H9 (cell line): ENCODE measurements at regions not wholly inside any gene's neighbourhood (a gene's known extent, or its start where the extent isn't known, plus 50 kb on each side); places are given as distances from the start of the nearest gene placed in this dataset.

Experiments
- DNase-seq: peaks from one replicate; pipeline ENCODE4 v3.0.0-alpha.2; 2017
- H2AFZ ChIP-seq: one replicate; pipeline ENCODE4 v1.6.1; 2013; ENCODE audit warnings: mild to moderate bottlenecking, low read length, control low read depth, moderate library complexity
- H2AK5ac ChIP-seq: 2 replicates; pipeline ENCODE4 v1.6.1; 2013; ENCODE audit warnings: low read length, control low read depth, mixed read lengths; ENCODE audit not compliant: insufficient read length
- H2BK120ac ChIP-seq: one replicate; pipeline ENCODE4 v1.6.1; 2013; ENCODE audit warnings: low read depth, mild to moderate bottlenecking, low read length, control low read depth, inconsistent platforms; ENCODE audit not compliant: poor library complexity, severe bottlenecking
- H2BK12ac ChIP-seq: 2 replicates; pipeline ENCODE4 v1.6.1; 2013; ENCODE audit warnings: low read length, control low read depth, mixed read lengths, low read depth; ENCODE audit not compliant: insufficient read length
- H2BK15ac ChIP-seq: 2 replicates; pipeline ENCODE4 v1.6.1; 2013; ENCODE audit warnings: low read depth, low read length, control low read depth
- H2BK20ac ChIP-seq: one replicate; pipeline ENCODE4 v1.6.1; 2013; ENCODE audit warnings: low read depth, mild to moderate bottlenecking, low read length, control low read depth, inconsistent platforms; ENCODE audit not compliant: poor library complexity, severe bottlenecking
- H2BK5ac ChIP-seq: 2 replicates; pipeline ENCODE4 v1.6.1; 2013; ENCODE audit warnings: low read length, control low read depth, mixed read lengths; ENCODE audit not compliant: insufficient read length
- H3K14ac ChIP-seq: 2 replicates; pipeline ENCODE4 v1.6.1; 2013; ENCODE audit warnings: low read length, control low read depth; ENCODE audit not compliant: insufficient read depth
- H3K18ac ChIP-seq: 2 replicates; pipeline ENCODE4 v1.6.1; 2013; ENCODE audit warnings: low read depth, mild to moderate bottlenecking, mixed read lengths, low read length, control low read depth; ENCODE audit not compliant: insufficient read length
- H3K23ac ChIP-seq: 2 replicates; pipeline ENCODE4 v1.6.1; 2013; ENCODE audit warnings: low read length, control low read depth, mixed read lengths, low read depth; ENCODE audit not compliant: insufficient read length
- H3K23me2 ChIP-seq: 2 replicates; pipeline ENCODE4 v1.6.1; 2013; ENCODE audit warnings: low read depth, mild to moderate bottlenecking, mixed read lengths, low read length, control low read depth; ENCODE audit not compliant: insufficient read length, poor library complexity, severe bottlenecking
- H3K27ac ChIP-seq: 2 replicates; pipeline ENCODE4 v1.5.1; 2013; ENCODE audit warnings: low read length, control low read depth, mixed read lengths, low read depth; ENCODE audit not compliant: insufficient read length
- H3K27me3 ChIP-seq: 2 replicates; pipeline ENCODE4 v1.6.1; 2013; ENCODE audit warnings: low read length, control low read depth, inconsistent platforms; ENCODE audit not compliant: insufficient read depth
- H3K4ac ChIP-seq: 2 replicates; pipeline ENCODE4 v1.6.1; 2013; ENCODE audit warnings: low read depth, mild to moderate bottlenecking, control low read depth, inconsistent platforms, low read length, moderate library complexity
- H3K4me1 ChIP-seq: 2 replicates; pipeline ENCODE4 v1.6.1; 2013; ENCODE audit warnings: low read length, control low read depth, inconsistent platforms; ENCODE audit not compliant: insufficient read depth
- H3K4me2 ChIP-seq: 2 replicates; pipeline ENCODE4 v1.6.1; 2013; ENCODE audit warnings: low read length, control low read depth, mixed read lengths; ENCODE audit not compliant: insufficient read length, insufficient read depth
- H3K56ac ChIP-seq: 2 replicates; pipeline ENCODE4 v1.6.1; 2013; ENCODE audit warnings: low read depth, mild to moderate bottlenecking, mixed read lengths, low read length, control low read depth; ENCODE audit not compliant: insufficient read length
- H3K79me1 ChIP-seq: 2 replicates; pipeline ENCODE4 v1.6.1; 2013; ENCODE audit warnings: low read depth, mild to moderate bottlenecking, moderate library complexity, low read length, control low read depth, inconsistent platforms; ENCODE audit not compliant: insufficient read depth, poor library complexity, severe bottlenecking
- H3K79me2 ChIP-seq: 2 replicates; pipeline ENCODE4 v1.6.1; 2013; ENCODE audit warnings: low read length, control low read depth, inconsistent platforms; ENCODE audit not compliant: insufficient read depth
- H3K9ac ChIP-seq: 2 replicates; pipeline ENCODE4 v1.6.1; 2013; ENCODE audit warnings: low read length, control low read depth, mixed read lengths; ENCODE audit not compliant: insufficient read length; ENCODE audit errors: extremely low read depth
- H3K9me3 ChIP-seq: one replicate; pipeline ENCODE4 v1.6.1; 2013; ENCODE audit warnings: low read depth, low read length, inconsistent platforms; ENCODE audit not compliant: control insufficient read depth
- H3T11ph ChIP-seq: one replicate; pipeline ENCODE4 v1.6.1; 2013; ENCODE audit warnings: mild to moderate bottlenecking, low read length, control low read depth, inconsistent platforms
- H4K20me1 ChIP-seq: one replicate; pipeline ENCODE4 v1.6.1; 2013; ENCODE audit not compliant: control insufficient read depth, insufficient read length, insufficient read depth
- H4K5ac ChIP-seq: 2 replicates; pipeline ENCODE4 v1.6.1; 2013; ENCODE audit warnings: low read depth, mild to moderate bottlenecking, mixed read lengths, low read length, control low read depth; ENCODE audit not compliant: insufficient read length
- H4K8ac ChIP-seq: replicated peaks from 2 replicates; pipeline ENCODE4 v1.6.1; 2013; ENCODE audit warnings: low read length, control low read depth, mixed read lengths, low read depth; ENCODE audit not compliant: insufficient read length
- H4K91ac ChIP-seq: 2 replicates; pipeline ENCODE4 v1.6.1; 2013; ENCODE audit warnings: low read depth, mild to moderate bottlenecking, moderate library complexity, mixed read lengths, low read length, control low read depth; ENCODE audit not compliant: insufficient read length
- H3K27ac Mint-ChIP-seq, 3 experiments: 2 replicates in 2 of 3; 3 replicates in 1 of 3; pipeline ENCODE4 v1.8.0; 2020 to 2021; ENCODE audit warnings: mixed read lengths in 3 of 3, mild to moderate bottlenecking in 1 of 3, moderate library complexity in 1 of 3
- H3K27me3 Mint-ChIP-seq: 2 replicates; pipeline ENCODE4 v1.8.0; 2021; ENCODE audit warnings: low read depth, mild to moderate bottlenecking, moderate library complexity, mixed read lengths
- H3K36me3 Mint-ChIP-seq, 3 experiments: 2 replicates in 2 of 3; 3 replicates in 1 of 3; pipeline ENCODE4 v1.8.0; 2020 to 2021; ENCODE audit warnings: low read depth in 3 of 3, mixed read lengths in 3 of 3; ENCODE audit not compliant: insufficient read depth in 1 of 3
- H3K4me1 Mint-ChIP-seq, 2 experiments: 2 replicates each; pipeline ENCODE4 v1.8.0; 2020; ENCODE audit warnings: mixed read lengths in 2 of 2
- H3K4me3 Mint-ChIP-seq, 2 experiments: 2 replicates in 1 of 2; 3 replicates in 1 of 2; pipeline ENCODE4 v1.8.0; 2020 to 2021; ENCODE audit warnings: mild to moderate bottlenecking in 2 of 2, mixed read lengths in 2 of 2, moderate library complexity in 1 of 2
- H3K9me3 Mint-ChIP-seq, 2 experiments: 2 replicates in 1 of 2; 3 replicates in 1 of 2; pipeline ENCODE4 v1.8.0; 2020; ENCODE audit warnings: mild to moderate bottlenecking in 2 of 2, mixed read lengths in 2 of 2, moderate library complexity in 1 of 2
- WGBS: extraction: QIAGEN DNeasy Blood & Tissue Kit; methylation state at CpG from one replicate; pipeline ENCODE4 v1.1.7; 2013; ENCODE audit warnings: missing lambda C conversion rate, low lambda C conversion rate, mixed read lengths; ENCODE audit not compliant: insufficient read length; ENCODE audit errors: extremely low coverage; 5-methylcytosine and 5-hydroxymethylcytosine counted together
- TF ChIP-seq, protein P1 (sequence below): fragments of 200-600 bp; sonication (generic); conservative IDR thresholded peaks from 3 replicates; pipeline ENCODE4 v1.8.0; 2021; ENCODE audit warnings: antibody characterized with exemption, mild to moderate bottlenecking

DNA sequence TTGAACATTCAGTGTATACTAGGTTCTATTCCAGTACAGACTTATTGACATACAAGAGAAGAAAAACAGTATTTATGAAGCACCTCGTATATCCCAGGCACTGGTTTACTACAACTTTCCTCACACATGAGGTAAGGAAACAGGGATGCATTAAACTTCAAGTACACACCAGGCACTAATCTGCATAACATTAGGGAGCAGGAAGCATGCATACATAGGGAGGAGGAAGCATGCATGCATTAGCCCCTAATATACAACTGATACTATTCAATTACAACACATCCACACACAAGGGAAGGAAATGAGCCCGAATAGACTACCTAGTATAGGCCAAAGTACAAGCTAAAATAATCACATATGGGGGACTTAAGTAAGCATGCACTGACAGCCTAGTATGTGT, 525.3 kb downstream of the SUCLG1 start:
- Mint-ChIP-seq H3K27me3 (no peaks in the 10 kb centered on the region), H3K27ac (peak overlapping the region in 1 of 3 experiments; percentile 14; a peak in 1 of 7 replicates), H3K36me3 (no peaks in the 10 kb centered on the region; a peak in 1 of 7 replicates), H3K4me1 (peaks cover 26 to 27% of the 10 kb centered on the region in 2 experiments), H3K4me3 (no peak overlapping the region), H3K9me3 (0 out of 5 replicates have a peak, but pooled peaks cover 0 to 2% of the 10 kb centered on the region in 2 experiments)
- H3K27me3 ChIP-seq = no peaks in the 10 kb centered on the region
- no peak overlapping the region for H3K9ac ChIP-seq
- no peak overlapping the region for H3K18ac ChIP-seq
- H3K4ac ChIP-seq = no peak overlapping the region
- no peak overlapping the region for H2BK20ac ChIP-seq
- no peaks in the 10 kb centered on the region for H3K9me3 ChIP-seq
- H4K5ac ChIP-seq = no peak overlapping the region
- H3K14ac ChIP-seq = no peak overlapping the region
- H3K23ac ChIP-seq = no peak overlapping the region
- TF ChIP-seq, protein P1, sequence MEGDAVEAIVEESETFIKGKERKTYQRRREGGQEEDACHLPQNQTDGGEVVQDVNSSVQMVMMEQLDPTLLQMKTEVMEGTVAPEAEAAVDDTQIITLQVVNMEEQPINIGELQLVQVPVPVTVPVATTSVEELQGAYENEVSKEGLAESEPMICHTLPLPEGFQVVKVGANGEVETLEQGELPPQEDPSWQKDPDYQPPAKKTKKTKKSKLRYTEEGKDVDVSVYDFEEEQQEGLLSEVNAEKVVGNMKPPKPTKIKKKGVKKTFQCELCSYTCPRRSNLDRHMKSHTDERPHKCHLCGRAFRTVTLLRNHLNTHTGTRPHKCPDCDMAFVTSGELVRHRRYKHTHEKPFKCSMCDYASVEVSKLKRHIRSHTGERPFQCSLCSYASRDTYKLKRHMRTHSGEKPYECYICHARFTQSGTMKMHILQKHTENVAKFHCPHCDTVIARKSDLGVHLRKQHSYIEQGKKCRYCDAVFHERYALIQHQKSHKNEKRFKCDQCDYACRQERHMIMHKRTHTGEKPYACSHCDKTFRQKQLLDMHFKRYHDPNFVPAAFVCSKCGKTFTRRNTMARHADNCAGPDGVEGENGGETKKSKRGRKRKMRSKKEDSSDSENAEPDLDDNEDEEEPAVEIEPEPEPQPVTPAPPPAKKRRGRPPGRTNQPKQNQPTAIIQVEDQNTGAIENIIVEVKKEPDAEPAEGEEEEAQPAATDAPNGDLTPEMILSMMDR = no peak
- peaks cover 2% of the 10 kb centered on the region; the same call in 1 of the 2 replicates for H3K4me1 ChIP-seq
- no peak overlapping the region for H2BK12ac ChIP-seq
- no peaks in the 10 kb centered on the region for H3K79me1 ChIP-seq
- no peak overlapping the region for H3K27ac ChIP-seq
- DNase-seq = no peak
- peak overlapping the region; percentile 20 for H3K4me2 ChIP-seq
- H2BK15ac ChIP-seq = no peak overlapping the region
- H2BK120ac ChIP-seq = no peak overlapping the region
- no peaks in the 10 kb centered on the region for H4K20me1 ChIP-seq
- no peak overlapping the region for H4K91ac ChIP-seq
- H4K8ac ChIP-seq = no peak overlapping the region
- WGBS = no CpG with 5 or more reads among the region's 2 CpGs
- H2BK5ac ChIP-seq = no peak overlapping the region
- H3T11ph ChIP-seq = no peak overlapping the region
- no peak overlapping the region for H3K56ac ChIP-seq
- no peaks in the 10 kb centered on the region for H3K79me2 ChIP-seq
- no peak overlapping the region for H2AK5ac ChIP-seq
- H2AFZ ChIP-seq = no peak overlapping the region
- no peaks in the 10 kb centered on the region for H3K23me2 ChIP-seq
